ENCODE measurements at regions not wholly inside any gene's neighbourhood (a gene's known extent, or its start where the extent isn't known, plus 50 kb on each side); places are given as distances from the start of the nearest gene placed in this dataset.

DNA sequence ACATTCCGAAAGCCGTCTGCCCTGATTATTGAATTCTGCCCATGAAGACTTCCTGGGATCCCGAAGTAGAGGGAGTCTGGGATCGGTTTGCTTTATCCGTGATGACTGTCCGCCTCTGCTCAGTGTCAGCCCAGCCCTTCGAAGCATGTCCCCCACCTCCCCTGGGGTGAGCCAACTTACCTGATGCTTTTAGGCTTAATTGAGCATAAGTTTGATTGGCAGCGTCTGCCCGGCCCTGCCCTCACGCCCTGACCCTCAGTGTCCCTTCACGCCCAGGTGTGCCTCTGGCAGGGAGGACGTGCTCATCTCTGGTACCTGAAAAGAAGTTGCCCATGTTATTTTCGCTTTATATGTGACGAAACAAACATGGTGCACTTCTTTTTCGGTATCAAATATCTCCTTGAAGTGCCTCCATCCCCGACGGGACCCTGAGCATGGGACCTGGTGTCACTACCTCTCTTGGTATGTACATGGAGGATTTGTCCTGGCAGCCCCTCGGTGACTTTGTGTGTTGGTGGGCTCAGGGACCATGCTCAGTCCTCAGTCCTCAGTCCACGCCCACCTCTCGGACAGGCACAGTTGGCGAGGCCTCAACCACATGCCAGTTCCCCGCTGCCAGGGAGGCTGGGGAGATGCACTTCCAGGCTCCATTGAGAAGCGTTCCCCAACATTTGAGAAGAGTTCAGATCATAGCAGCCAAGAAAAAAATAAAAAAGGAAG, 130.1 kb upstream of the RTL1 start:
- peaks cover 18% of the 10 kb centered on the region for H3K27me3 ChIP-seq (replicated peaks; ENCODE audit: insufficient read depth, low read length)
- H3K36me3 ChIP-seq (replicated peaks; ENCODE audit: insufficient read depth, low read length): no peaks in the 10 kb centered on the region
- no peaks in the 10 kb centered on the region for H4K20me1 ChIP-seq (ENCODE audit: insufficient read depth, low read length)
- H3K9me2 ChIP-seq (replicated peaks; ENCODE audit: insufficient read depth, low read length): no peaks in the 10 kb centered on the region
- H3K9me3 ChIP-seq (replicated peaks; ENCODE audit: insufficient read depth, low read length): no peaks in the 10 kb centered on the region
- no peaks in the 10 kb centered on the region for H3F3A ChIP-seq (ENCODE audit: insufficient read depth, low read length)
- no peaks in the 10 kb centered on the region for H3K4me1 ChIP-seq (ENCODE audit: low read length)
- DNase-seq: no peak
- H3K27ac ChIP-seq (ENCODE audit: low read length): no peak overlapping the region
- H3K9ac ChIP-seq (ENCODE audit: low read length): no peak overlapping the region
- no peak for TF ChIP-seq CTCF (IDR thresholded peaks at IDR 0.05; ENCODE audit: low read length)
- TF ChIP-seq EZH2phosphoT487 (IDR thresholded peaks at IDR 0.05; ENCODE audit: low read length): no peak
- no peak for TF ChIP-seq EZH2 (optimal IDR thresholded peaks at IDR 0.05; ENCODE audit: low read depth, low read length)
- no peak overlapping the region for H3K4me3 ChIP-seq (ENCODE audit: low read length)
- H3K79me2 ChIP-seq (ENCODE audit: low read length): no peaks in the 10 kb centered on the region
- no peak overlapping the region for H2AFZ ChIP-seq (ENCODE audit: low read length)
- no peak overlapping the region for H3K4me2 ChIP-seq (ENCODE audit: low read depth, low read length)

DNA sequence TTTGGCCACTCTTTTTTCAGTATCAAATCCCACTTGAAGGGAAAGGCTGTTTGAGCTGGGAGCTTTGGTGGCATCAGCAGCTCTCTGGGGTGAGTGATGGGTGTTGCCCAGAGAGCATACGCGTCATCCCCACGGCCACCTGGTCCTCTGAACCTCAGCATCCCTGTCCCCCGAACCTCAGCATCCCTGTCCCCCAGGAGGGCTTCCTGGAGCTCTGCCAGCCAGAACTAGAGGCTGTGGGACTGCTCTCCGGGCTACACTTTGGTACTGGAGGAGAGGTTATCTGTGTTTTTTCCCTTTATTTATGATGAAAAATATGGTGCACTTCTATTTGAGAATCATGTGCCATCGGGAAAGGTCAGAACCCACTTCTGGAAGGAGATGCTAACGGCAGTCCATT, 131.5 kb upstream of the RTL1 start:
- Histone ChIP-seq H3K9ac (ENCODE audit: low read length) (no peak overlapping the region), H4K20me1 (ENCODE audit: insufficient read depth, low read length) (no peaks in the 10 kb centered on the region), H3F3A (ENCODE audit: insufficient read depth, low read length) (no peaks in the 10 kb centered on the region)

DNA sequence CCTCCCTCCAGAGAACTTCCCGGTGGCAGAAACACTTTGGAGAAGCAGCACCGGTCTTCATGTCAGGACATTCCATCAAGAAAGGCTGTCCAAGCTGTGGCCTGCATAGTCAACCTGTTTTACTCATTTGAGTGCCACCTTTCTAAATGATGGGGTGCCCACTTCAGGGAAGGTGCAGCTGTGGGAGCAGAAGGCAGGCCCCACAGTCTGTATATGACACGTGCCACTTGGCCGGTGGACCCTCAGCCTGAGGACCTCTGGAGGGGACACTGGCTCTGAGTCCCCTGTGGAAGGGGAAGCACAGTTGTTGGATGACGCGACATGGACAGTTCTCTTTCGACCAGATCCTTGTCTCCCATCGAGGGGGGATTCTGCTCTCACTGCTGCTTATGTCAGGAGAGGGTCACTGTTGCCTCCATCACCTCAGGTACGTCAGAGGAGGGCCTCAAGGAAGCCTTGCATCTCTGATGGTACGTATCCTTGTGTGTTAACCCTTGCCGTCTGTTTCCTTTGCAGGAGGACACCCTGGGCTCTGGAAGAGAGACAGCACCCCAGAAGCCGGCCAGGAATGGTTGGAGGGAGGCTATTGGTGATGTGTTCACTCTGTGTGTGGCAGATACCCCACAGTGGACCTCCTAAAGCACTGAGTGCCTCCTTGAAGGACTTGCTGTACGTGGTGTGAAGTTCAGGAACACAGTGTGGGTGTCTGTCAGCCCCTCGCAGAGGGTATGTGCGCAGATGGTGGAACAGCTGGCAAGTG, 132.1 kb upstream of the RTL1 start:
- Histone ChIP-seq H2AFZ (ENCODE audit: low read length) (no peak overlapping the region), H3K27ac (ENCODE audit: low read length) (no peak overlapping the region), H3K4me3 (ENCODE audit: low read length) (no peak overlapping the region), H3K9me2 (replicated peaks; ENCODE audit: insufficient read depth, low read length) (no peaks in the 10 kb centered on the region), H3K9ac (ENCODE audit: low read length) (no peak overlapping the region), H3K4me1 (ENCODE audit: low read length) (no peaks in the 10 kb centered on the region), H3K27me3 (replicated peaks; ENCODE audit: insufficient read depth, low read length) (peaks cover 28% of the 10 kb centered on the region), H3K9me3 (replicated peaks; ENCODE audit: insufficient read depth, low read length) (no peaks in the 10 kb centered on the region), H4K20me1 (ENCODE audit: insufficient read depth, low read length) (no peaks in the 10 kb centered on the region), H3F3A (ENCODE audit: insufficient read depth, low read length) (no peaks in the 10 kb centered on the region), H3K36me3 (replicated peaks; ENCODE audit: insufficient read depth, low read length) (no peaks in the 10 kb centered on the region), H3K4me2 (ENCODE audit: low read depth, low read length) (no peak overlapping the region), H3K79me2 (ENCODE audit: low read length) (no peaks in the 10 kb centered on the region)
- no peak for DNase-seq
- TF ChIP-seq CTCF (IDR thresholded peaks at IDR 0.05; ENCODE audit: low read length) (no peak), EZH2 (optimal IDR thresholded peaks at IDR 0.05; ENCODE audit: low read depth, low read length) (no peak), EZH2phosphoT487 (IDR thresholded peaks at IDR 0.05; ENCODE audit: low read length) (no peak)

More for the DNA sequence above, 131.5 kb upstream of the RTL1 start:
- Histone ChIP-seq H3K27me3 (replicated peaks; ENCODE audit: insufficient read depth, low read length) (peaks cover 22% of the 10 kb centered on the region), H3K4me3 (ENCODE audit: low read length) (no peak overlapping the region), H3K36me3 (replicated peaks; ENCODE audit: insufficient read depth, low read length) (no peaks in the 10 kb centered on the region), H3K4me1 (ENCODE audit: low read length) (no peaks in the 10 kb centered on the region), H3K4me2 (ENCODE audit: low read depth, low read length) (no peak overlapping the region), H2AFZ (ENCODE audit: low read length) (no peak overlapping the region), H3K9me3 (replicated peaks; ENCODE audit: insufficient read depth, low read length) (no peaks in the 10 kb centered on the region), H3K79me2 (ENCODE audit: low read length) (no peaks in the 10 kb centered on the region), H3K9me2 (replicated peaks; ENCODE audit: insufficient read depth, low read length) (no peaks in the 10 kb centered on the region), H3K27ac (ENCODE audit: low read length) (no peak overlapping the region)
- TF ChIP-seq EZH2phosphoT487 (IDR thresholded peaks at IDR 0.05; ENCODE audit: low read length) (no peak), CTCF (IDR thresholded peaks at IDR 0.05; ENCODE audit: low read length) (no peak), EZH2 (optimal IDR thresholded peaks at IDR 0.05; ENCODE audit: low read depth, low read length) (no peak)
- DNase-seq: no peak

Data from MM.1S (cell line).